ENCODE measurements at regions not wholly inside any gene's neighbourhood (a gene's known extent, or its start where the extent isn't known, plus 50 kb on each side); places are given as distances from the start of the nearest gene placed in this dataset.

- H3K27me3 ChIP-seq (ENCODE audit: control insufficient read depth, insufficient read depth, low read length) = no peaks in the 10 kb centered on the region
- TF ChIP-seq CTCF (IDR thresholded peaks at IDR 0.05; ENCODE audit: low read depth, low read length) = no peak
- no peak overlapping the region for H3K27ac ChIP-seq (ENCODE audit: low read depth, low read length)
- CTCF ChIA-PET = no interaction called here
- H3K4me3 ChIP-seq (ENCODE audit: low read depth, low read length) = no peak overlapping the region
- POLR2A ChIA-PET = no interaction called here
- DNase-seq (ENCODE audit: low read depth, low spot score) = no peak
- peaks cover 43% of the 10 kb centered on the region for H3K9me3 ChIP-seq (ENCODE audit: control insufficient read depth, insufficient read depth, low read length)
Measured at GRCh38 chr16:35725949-35726348, 2266.5 kb downstream of the TP53TG3F start.

GRCh38 chr16:35730251-35730650 is 2270.8 kb downstream of the TP53TG3F start:
- no peak for DNase-seq (ENCODE audit: low read depth, low spot score)
- H3K27me3 ChIP-seq (ENCODE audit: control insufficient read depth, insufficient read depth, low read length) = no peaks in the 10 kb centered on the region
- POLR2A ChIA-PET = no interaction called here
- peaks cover 59% of the 10 kb centered on the region for H3K9me3 ChIP-seq (ENCODE audit: control insufficient read depth, insufficient read depth, low read length)
- CTCF ChIA-PET = no interaction called here
- H3K27ac ChIP-seq (ENCODE audit: low read depth, low read length) = no peak overlapping the region
- no peak overlapping the region for H3K4me3 ChIP-seq (ENCODE audit: low read depth, low read length)
- no peak for TF ChIP-seq CTCF (IDR thresholded peaks at IDR 0.05; ENCODE audit: low read depth, low read length)

- no peaks in the 10 kb centered on the region for H3K27me3 ChIP-seq (ENCODE audit: control insufficient read depth, insufficient read depth, low read length)
- no peak overlapping the region for H3K27ac ChIP-seq (ENCODE audit: low read depth, low read length)
- POLR2A ChIA-PET = no interaction called here
- CTCF ChIA-PET = no interaction called here
- no peak for TF ChIP-seq CTCF (IDR thresholded peaks at IDR 0.05; ENCODE audit: low read depth, low read length)
- DNase-seq (ENCODE audit: low read depth, low spot score) = no peak
- peaks cover 70% of the 10 kb centered on the region for H3K9me3 ChIP-seq (ENCODE audit: control insufficient read depth, insufficient read depth, low read length)
- no peak overlapping the region for H3K4me3 ChIP-seq (ENCODE audit: low read depth, low read length)
Measured at GRCh38 chr16:35731341-35732040, 2272.1 kb downstream of the TP53TG3F start.

GRCh38 chr16:35732046-35732810 is 2272.8 kb downstream of the TP53TG3F start:
- Histone ChIP-seq H3K9me3 (ENCODE audit: control insufficient read depth, insufficient read depth, low read length) (peaks cover 63% of the 10 kb centered on the region), H3K27ac (ENCODE audit: low read depth, low read length) (no peak overlapping the region), H3K27me3 (ENCODE audit: control insufficient read depth, insufficient read depth, low read length) (no peaks in the 10 kb centered on the region), H3K4me3 (ENCODE audit: low read depth, low read length) (no peak overlapping the region)
- DNase-seq (ENCODE audit: low read depth, low spot score) = no peak
- ChIA-PET POLR2A (no interaction called here), CTCF (no interaction called here)
- TF ChIP-seq CTCF (IDR thresholded peaks at IDR 0.05; ENCODE audit: low read depth, low read length) = no peak

GRCh38 chr16:35733278-35733965 is 2274.0 kb downstream of the TP53TG3F start:
- Histone ChIP-seq H3K4me3 (ENCODE audit: low read depth, low read length) (no peak overlapping the region), H3K9me3 (ENCODE audit: control insufficient read depth, insufficient read depth, low read length) (peaks cover 58% of the 10 kb centered on the region), H3K27ac (ENCODE audit: low read depth, low read length) (no peak overlapping the region), H3K27me3 (ENCODE audit: control insufficient read depth, insufficient read depth, low read length) (no peaks in the 10 kb centered on the region)
- CTCF ChIA-PET = no interaction called here
- TF ChIP-seq CTCF (IDR thresholded peaks at IDR 0.05; ENCODE audit: low read depth, low read length) = no peak
- POLR2A ChIA-PET = no interaction called here
- no peak for DNase-seq (ENCODE audit: low read depth, low spot score)
